HG02852 (cell line): ENCODE measurements at regions not wholly inside any gene's neighbourhood (a gene's known extent, or its start where the extent isn't known, plus 50 kb on each side); places are given as distances from the start of the nearest gene placed in this dataset.

Source experiments
- ATAC-seq: cut with Tn5 transposase; IDR thresholded peaks from one replicate; pipeline ENCODE4 v1.9.1; 2021; ENCODE audit warnings: mild to moderate bottlenecking, moderate library complexity; ENCODE audit not compliant: unreplicated experiment

DNA sequence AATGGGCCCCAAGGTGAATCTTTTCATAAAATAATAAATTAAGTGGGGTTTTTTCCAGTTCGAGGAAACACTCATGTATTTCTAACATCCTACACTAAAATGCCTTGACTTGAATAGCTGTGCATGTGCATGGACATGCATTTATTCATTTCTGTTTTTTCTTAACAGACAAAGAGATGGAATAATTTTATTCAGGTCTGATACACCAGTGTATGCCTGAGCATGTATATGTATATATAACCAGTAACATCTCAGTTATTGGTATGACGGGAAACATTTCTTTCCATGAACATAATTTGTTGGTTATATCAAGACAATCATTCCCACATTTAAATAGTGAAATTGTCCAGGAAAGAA is 468.7 kb upstream of the TNP1 start:
- ATAC-seq: no peak

DNA sequence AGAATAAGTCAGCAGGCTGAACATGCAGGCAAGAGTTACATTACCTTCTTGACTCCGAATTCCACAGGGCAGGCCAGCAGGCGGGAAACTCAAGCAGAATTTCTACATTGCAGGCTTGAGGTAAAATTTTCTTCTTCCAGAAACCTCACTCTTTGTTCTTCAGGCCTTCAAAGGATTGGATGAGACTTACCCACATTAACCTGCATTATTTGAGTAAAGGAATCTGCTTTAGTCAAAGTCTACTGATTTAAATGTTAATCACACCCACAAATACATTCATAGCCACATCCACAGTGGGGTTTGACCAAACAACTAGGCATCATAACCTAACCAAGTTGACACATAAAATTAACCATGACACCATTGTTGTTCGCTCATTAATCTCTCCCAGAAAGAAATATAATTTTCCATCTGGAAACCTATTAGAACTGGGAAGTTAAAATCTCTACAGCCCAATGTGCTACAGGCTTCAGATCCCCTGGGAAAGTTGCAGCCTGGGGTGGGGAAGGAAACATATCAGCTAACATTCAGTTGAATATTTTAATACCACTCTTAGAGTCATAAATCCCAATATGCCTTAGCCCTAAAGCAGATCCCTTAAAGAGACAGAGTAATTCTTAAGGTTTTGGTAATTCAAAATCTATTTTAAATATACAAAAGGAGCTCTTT is 468.2 kb upstream of the TNP1 start:
- ATAC-seq: no peak

DNA sequence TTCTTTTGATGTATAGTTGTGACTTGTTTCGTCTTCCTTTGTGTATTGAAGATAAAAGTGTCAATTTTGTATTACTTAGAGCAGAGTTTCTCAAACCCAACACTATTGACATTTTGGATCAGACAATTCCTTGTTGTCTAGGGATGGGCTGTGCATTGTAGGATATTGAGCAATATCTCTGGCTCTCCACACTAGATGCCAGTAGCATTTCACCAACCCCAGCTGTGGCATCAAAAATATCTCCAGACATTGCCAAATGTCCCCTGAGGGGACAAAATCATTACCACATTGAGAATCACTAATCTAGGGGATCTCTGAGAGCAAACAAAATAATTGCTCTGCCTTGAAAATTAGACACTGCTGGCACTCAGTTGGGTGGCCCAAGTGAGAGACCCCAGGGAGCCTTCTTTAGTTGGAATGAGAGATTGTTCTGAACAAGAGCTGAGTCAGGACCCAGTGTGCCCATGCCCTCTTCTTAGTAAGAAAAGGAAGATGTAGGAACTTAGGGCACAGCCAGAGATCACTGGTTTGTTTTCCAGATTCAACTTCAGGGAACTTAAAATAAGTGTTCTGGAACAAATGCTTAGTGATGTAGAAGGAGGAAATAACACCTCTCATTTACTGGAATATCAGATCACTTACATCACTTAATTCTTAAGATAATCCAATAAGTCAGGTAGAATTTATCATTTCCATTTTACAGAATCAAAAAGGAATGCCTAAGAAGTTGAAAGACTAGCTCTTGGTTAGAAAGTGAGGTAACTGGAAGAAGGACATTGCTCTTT is 466.6 kb upstream of the TNP1 start:
- no peak for ATAC-seq

DNA sequence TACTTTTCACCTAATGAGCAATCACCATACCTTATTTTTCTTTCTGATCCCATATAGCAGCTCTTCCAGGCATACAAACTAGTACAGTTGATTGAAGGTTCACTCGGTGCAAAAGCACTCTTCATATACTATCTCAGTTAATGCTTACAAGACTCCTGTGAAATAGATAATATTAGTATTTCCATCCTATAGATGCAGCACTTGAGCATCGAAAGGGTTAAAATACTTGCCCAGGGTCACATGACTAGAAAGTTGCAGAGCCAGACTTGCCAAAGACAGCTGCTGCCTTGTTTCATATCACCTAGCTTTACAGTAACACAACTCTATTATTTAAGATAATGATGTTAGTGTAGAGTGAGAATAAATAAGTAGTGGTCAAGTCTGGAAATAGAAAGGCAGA is 466.0 kb upstream of the TNP1 start:
- no peak for ATAC-seq

DNA sequence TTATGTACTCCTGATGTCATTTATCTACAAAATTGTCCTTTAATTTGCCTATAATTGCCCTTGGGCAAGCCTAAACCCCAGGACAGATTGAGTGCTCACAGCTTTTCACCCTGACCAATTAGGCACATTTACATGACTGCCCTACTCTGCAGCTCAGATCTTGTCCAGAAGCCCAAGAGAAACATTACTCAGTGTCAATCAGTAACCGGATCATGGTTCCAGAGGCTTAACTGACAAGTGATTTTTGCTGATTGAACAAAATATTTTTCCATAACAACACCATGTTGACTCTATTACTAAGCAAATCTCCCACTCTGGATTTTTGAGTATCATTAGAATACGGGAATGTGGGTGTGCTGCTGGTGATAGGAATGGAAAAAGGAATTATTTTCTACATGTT is 465.4 kb upstream of the TNP1 start:
- no peak for ATAC-seq

DNA sequence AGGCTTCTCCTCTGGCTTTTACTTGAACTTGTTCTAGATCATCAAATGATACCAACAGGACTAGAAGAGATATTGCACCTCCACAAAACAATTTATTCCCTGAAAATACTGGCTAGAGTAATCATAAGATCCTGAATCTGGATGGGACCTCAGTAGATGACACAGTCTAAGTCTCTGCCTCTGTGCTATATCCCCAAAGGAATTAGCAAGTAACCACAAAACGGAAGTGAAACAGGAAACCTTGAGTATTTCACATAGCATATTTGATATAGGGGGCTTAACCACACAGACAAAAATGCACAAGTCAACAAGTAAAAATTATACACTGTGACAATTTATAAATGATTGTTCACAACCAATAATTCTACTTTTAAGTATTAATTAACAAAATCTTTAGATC is 456.9 kb upstream of the TNP1 start:
- ATAC-seq: peak; percentile 61

DNA sequence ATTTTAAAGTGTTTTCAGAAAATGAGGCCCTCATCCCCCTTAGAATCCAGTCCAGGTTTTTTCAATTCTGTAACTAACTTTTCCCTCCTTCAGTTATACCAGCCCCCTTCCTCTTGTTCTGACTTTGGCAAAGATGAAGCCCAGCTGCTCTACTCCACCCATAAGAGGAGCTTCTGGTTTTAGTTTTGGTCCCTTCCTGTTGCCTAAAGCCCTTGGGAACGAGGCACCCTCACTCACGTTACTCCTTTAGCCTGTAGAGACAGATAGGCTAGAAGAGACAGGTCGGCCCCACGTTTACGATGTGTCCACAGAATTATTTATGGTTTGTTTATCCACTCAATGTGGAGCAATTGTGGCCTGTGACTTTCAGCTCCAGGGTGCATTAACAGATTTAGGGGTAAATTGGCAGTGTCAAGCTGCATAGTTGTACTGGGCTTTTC is 454.2 kb upstream of the TNP1 start:
- no peak for ATAC-seq

DNA sequence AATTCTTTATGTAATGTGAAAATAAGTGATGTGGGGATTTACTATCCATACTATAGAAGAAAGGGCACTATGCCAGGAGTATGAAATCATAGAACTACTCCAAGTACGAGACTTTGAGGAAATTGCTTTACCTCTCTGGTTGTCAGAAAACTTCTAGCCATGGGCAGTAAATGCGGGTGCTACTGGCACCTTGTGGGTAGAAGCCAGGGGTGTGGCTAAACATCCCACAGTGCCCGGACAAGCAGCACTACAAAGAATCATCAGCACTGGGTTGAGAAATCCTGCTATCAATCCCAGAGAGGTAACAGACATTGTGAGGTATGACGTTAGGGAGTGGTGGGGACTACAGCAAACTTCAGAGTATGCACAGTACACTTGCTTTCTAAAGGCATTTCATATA is 453.5 kb upstream of the TNP1 start:
- no peak for ATAC-seq

DNA sequence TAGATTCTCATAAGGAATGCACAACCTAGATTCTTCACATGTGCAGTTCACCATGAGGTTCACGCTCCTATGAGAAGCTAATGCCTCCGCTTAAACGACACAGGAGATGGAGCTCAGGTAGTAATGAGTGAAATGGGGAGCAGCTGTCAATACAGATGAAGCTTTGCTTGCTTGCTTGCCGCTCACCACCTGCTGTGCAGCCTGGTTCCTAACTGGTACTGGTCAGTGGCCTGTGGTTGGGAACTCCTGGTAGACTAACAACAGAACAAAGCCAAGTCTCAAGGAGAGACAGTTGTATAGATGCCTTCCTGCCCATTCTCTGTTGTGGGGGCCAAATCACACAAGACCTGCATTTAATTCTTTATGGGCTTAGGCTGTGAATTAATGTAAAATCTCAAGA is 449.2 kb upstream of the TNP1 start:
- ATAC-seq: no peak

DNA sequence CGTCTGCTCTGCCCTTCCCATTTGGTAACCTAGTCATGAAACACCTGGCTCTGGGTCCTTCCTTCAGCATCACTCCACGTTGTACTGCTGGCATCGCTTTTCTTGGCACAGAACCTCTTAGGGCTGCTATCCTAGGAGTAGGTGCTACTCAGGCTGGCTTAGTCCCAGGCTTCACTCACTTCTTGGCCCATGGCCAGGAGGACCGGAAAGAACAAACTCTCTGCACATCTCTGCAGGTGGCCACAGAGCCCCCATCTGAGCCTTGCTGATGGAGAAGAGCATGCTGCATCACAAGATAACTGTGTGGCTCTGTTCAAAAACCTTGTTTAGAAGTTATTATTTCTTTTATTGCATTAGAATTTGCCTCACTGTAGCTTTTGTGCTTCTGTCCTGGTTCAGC is 447.2 kb upstream of the TNP1 start:
- ATAC-seq: no peak

DNA sequence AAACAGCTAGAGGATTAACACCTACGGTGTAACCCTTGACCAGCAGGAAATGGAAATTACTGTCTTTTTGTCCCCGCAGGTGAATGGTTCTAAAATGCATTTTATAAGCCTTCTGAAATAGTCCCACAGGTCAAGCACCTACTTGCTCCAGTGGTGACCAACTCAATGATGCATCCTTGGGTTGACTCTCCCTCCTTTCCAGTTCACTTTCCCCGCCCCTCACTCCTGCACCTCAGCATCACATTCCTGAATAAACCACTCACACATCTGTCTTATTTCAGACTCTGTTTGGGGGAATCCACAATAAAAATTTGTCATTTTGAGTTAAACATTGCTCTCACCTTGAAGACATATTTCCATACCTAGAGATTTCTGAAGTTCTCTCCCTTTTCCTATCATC is 446.0 kb upstream of the TNP1 start:
- no peak for ATAC-seq

DNA sequence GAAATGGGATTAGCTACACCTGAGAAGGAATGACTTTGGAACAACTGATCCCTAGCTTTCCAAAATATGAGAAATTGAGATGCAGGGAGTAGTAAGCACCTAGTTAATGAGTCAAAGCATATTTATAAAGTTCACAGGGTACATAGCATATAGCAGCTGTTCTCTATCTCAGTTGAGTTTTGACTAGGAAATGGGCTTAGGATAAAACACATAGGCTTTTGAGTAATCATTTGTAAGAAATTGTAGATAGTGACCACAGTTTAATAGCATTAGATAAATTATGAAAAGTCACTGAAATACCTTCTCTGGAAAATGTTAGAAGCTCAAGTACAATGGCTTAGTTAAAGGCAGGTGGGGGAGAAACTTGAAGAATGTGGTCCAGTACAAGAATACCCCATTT is 444.7 kb upstream of the TNP1 start:
- no peak for ATAC-seq

DNA sequence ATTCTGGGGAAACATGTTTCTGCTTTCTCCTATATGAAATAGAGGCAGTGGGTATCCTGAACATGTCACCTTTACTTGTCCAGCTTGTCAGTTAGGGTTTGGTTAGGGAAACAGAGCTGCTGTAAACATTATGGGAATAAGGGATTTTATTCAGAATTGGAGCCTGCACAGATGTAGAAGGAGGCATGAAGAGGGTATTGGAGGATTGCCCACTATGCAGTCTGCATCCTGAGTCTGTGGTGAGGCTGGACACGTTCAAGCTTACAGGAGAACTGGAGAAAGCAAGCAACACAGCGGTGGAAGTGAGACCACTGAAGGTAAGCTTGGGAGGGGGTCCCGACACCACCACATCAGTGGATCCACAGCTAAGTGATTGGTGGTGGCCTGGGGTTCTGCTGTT is 443.0 kb upstream of the TNP1 start:
- ATAC-seq: no peak

DNA sequence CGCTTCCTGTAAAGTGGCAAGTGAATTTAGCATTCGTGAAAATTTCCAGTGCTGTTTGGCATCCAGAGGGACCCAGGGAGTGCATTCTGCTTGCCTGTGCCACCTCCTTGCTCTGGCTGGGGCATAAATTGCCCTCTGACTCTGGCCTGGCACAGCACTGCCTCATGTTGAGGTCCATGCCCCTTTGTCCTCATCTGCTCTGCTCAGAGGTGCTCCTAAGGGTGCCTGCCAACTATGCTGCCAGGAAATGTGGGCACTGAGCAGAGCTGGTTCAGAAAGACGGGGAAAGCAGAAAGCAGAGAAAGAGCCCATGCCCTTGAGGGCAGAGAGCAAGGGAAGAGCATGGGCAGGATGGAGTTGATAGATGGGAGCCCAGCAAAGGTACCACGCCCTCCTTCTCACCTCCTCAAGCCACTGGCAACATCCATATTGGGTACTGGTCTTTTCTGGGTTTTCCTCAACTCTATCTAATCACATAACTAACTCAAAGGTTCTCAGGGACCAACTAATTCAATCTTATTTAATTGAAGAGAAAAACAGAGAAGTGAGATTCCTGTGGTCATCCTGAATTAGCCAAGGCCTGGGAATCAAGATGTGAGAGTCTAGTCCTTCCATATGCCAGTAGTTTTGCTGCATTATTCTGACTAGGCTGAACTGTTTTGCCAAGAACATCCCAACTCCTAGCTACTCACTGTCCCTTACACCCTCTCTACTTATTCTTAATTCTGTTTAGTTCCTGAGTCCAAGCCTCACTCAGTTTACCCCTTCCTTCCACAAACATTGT is 441.5 kb upstream of the TNP1 start:
- no peak for ATAC-seq

DNA sequence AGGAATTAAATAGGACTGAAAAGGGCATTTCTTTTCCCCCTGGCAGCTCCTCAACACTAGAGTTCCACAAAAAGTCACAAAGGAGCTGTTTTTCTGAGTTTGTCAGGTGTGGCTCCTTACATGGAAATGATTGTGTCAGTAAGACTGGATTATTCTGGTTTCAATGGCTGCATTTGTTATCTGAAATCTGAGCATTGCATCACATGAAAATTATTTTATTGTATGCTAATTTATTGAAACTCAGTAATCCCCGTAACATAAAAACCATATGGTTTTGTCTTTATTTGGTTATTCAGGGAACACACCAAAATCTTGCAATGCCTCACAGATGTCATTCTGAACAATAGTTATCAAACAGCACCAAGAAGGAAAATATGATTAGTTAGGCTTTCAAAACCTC is 439.7 kb upstream of the TNP1 start:
- ATAC-seq: no peak

DNA sequence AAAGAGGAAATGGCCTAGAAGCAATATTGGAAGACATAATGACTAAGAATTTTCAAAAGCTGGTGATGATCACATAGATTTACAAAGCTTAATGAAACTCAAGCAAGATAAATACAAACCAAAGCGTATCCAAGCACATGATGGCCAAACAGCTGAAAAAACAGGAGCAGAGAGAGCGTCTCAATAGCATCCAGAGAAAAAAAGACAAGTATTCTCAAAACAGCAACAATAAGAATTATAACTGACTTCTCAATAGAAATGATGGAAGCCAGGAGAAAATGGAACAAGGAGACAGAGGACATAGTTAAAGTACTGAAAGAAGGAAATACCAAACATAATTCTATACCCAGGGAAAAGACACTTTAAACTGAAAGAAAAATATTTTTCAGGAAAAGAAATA is 437.2 kb upstream of the TNP1 start:
- ATAC-seq: no peak

DNA sequence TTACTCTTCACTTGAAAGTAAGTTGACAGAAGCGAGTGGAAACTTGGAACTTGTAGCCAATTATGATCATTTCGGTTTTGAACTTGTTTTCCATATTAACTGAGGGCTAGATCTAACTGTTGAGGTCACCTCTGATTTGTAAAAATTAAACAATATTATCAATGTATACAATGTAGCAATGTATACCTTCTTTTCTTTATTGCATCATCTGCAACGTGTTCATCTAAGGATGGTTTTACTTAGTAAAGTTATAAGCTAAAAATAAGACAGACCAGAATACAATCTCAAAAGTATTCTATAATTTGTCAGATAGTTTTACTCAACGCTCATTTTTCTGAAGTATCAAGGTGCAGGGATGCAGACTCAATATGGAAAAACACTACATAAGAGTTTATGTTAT is 435.0 kb upstream of the TNP1 start:
- ATAC-seq: no peak

DNA sequence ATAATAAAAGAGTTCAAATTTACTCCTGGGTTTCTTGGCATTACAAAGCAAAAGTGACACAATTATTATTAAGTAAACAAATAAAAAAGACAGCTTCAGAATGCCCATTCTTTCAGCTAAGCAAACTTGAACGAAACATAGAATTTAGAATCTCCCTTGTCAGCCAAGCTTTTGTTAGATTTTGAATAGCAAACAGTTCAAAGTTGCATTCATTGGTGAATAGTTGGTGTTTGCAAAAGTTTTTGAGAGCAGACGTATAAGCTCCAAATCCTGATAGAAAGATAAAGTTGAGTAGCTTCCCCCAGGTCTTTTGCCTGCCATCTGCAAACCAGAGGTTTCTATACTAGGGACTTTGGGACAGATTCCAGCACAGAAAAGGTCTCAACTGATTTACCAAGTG is 434.3 kb upstream of the TNP1 start:
- ATAC-seq: no peak

DNA sequence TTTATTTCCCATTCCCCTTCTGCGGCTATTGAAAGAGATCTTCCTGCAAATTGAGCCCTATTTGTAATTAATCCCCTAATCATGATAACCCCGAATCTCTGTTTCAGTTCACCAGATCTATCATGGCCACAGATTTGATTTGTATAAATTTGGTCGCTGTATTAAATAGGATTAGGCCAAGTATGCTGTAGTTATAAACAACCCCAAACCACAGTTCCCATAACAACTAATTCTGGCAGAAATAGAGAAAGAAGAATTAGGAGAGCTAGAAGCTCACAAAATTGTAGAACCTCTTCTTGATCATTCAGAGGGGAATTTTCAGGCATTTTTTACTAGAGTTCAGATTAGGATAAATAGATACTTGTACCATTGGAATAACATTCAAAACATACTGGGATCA is 433.7 kb upstream of the TNP1 start:
- no peak for ATAC-seq

DNA sequence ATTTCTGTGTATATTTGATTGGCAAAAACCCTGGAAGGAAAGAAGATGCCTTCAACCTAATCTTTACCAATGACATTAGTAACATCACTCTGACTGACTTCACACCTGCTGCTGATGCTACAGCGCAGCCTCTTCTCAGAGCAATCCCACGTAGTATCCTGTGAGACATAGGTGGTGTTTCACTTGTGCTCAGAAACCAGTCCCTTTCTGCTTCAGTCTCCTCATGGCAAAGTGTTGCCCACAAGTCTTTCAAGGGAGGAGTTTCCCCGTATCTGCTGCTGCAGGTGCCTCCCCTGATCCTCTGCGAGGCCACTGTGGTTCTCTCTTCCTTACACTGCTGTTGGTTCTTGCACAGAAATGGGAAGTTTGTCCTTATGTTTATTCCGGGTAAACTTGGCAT is 433.2 kb upstream of the TNP1 start:
- ATAC-seq: no peak

DNA sequence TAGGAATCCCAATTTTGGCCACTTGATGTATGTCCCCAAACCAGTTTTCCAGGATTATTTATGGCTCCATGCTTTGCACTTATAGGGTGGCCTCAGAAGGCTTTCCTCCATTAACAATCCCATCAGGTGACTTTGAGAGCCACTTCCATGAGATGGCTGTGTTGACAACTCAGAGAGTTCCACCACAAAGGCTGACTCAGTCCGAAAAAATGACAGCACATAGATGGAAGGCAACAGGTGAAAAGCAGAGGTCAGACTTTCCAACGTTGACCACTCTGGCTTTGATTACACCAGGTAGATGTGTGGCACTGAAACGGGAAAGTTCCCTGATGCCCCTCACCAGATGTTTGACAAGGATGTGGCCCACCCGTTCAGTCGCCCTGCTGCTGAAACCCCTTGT is 431.4 kb upstream of the TNP1 start:
- no peak for ATAC-seq

DNA sequence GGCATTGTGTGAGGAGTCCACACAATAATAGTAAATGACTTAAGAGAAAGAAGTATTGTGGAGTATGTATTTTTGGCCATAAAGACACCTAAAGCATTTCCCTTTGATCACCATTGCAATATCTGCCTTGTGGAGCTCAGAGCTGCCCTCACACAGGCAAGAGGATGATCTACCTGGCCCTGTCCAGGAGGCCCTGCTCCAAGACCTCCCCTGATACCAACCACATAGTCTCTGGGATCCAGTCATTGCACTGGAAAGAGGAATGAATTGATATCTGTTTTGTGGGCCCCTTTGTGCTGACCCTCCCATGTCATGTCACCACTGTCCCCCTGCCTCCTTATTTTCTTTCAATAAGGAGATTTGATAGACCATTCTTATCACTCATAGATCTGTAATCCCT is 430.6 kb upstream of the TNP1 start:
- no peak for ATAC-seq
